ENCODE measurements at regions not wholly inside any gene's neighbourhood (a gene's known extent, or its start where the extent isn't known, plus 50 kb on each side); places are given as distances from the start of the nearest gene placed in this dataset.

- Histone ChIP-seq H3K27me3 (ENCODE audit: control insufficient read depth in 3 of 3, insufficient read depth in 3 of 3, low read depth in 1 of 3, low read length in 3 of 3) (no peaks in the 10 kb centered on the region), H3K36me3 (replicated peaks in 1 of 2; ENCODE audit: control insufficient read depth in 2 of 2, insufficient read depth in 2 of 2, low read length in 2 of 2) (no peaks in the 10 kb centered on the region), H3K4me2 (ENCODE audit: insufficient read depth, low read length, poor library complexity, severe bottlenecking) (no peak overlapping the region), H3K18ac (ENCODE audit: low read length) (no peak overlapping the region), H2AFZ (ENCODE audit: low read length) (no peak overlapping the region), H3K4me3 (ENCODE audit: low read length in 2 of 2) (no peak overlapping the region), H4K8ac (ENCODE audit: low read depth, low read length) (no peak overlapping the region), H3K4me1 (ENCODE audit: control insufficient read depth in 2 of 2, insufficient read depth in 1 of 2, low read depth in 1 of 2, low read length in 2 of 2) (no peaks in the 10 kb centered on the region), H3K14ac (ENCODE audit: low read length) (no peak overlapping the region), H2BK12ac (ENCODE audit: low read length) (no peak overlapping the region), H4K91ac (ENCODE audit: low read depth, low read length, poor library complexity) (no peak overlapping the region), H3K9me3 (replicated peaks in 1 of 2; ENCODE audit: control insufficient read depth in 2 of 2, insufficient read depth in 1 of 2, low read depth in 1 of 2, low read length in 2 of 2) (no peaks in the 10 kb centered on the region), H3K27ac (replicated peaks; ENCODE audit: low read length) (no peak overlapping the region), H2AK5ac (ENCODE audit: low read depth, low read length) (no peak overlapping the region), H3K9ac (ENCODE audit: low read depth, low read length, poor library complexity) (no peak overlapping the region), H3K4ac (ENCODE audit: low read length) (no peak overlapping the region), H3K79me1 (ENCODE audit: low read depth, low read length) (no peaks in the 10 kb centered on the region), H2BK5ac (ENCODE audit: low read length) (no peak overlapping the region), H2BK15ac (ENCODE audit: low read length) (no peak overlapping the region), H2BK120ac (ENCODE audit: low read depth, low read length) (no peak overlapping the region), H3K23ac (ENCODE audit: low read depth, low read length, poor library complexity) (no peak overlapping the region)
- no CpG with 5 or more reads among the region's 8 CpGs for WGBS, 2 donors (ENCODE audit: extremely low coverage in 2 of 2, insufficient read length in 2 of 2, insufficient replicate concordance in 1 of 2)
- DNase-seq (ENCODE audit: low spot score), result no peak
These were observed 357.1 kb upstream of the KCNH8 start for GRCh38 chr3:18791182-18791581.

- Histone ChIP-seq H2AK5ac (ENCODE audit: low read depth, low read length) (no peak overlapping the region), H4K91ac (ENCODE audit: low read depth, low read length, poor library complexity) (no peak overlapping the region), H2BK5ac (ENCODE audit: low read length) (no peak overlapping the region), H3K4me2 (ENCODE audit: insufficient read depth, low read length, poor library complexity, severe bottlenecking) (no peak overlapping the region), H3K27me3 (ENCODE audit: control insufficient read depth in 3 of 3, insufficient read depth in 3 of 3, low read depth in 1 of 3, low read length in 3 of 3) (no peaks in the 10 kb centered on the region), H4K8ac (ENCODE audit: low read depth, low read length) (no peak overlapping the region), H2BK15ac (ENCODE audit: low read length) (no peak overlapping the region), H2BK12ac (ENCODE audit: low read length) (no peak overlapping the region), H3K9ac (ENCODE audit: low read depth, low read length, poor library complexity) (no peak overlapping the region), H3K9me3 (replicated peaks in 1 of 2; ENCODE audit: control insufficient read depth in 2 of 2, insufficient read depth in 1 of 2, low read depth in 1 of 2, low read length in 2 of 2) (no peaks in the 10 kb centered on the region), H2AFZ (ENCODE audit: low read length) (no peak overlapping the region), H2BK120ac (ENCODE audit: low read depth, low read length) (no peak overlapping the region), H3K4me3 (ENCODE audit: low read length in 2 of 2) (no peak overlapping the region), H3K4me1 (ENCODE audit: control insufficient read depth in 2 of 2, insufficient read depth in 1 of 2, low read depth in 1 of 2, low read length in 2 of 2) (no peaks in the 10 kb centered on the region), H3K36me3 (replicated peaks in 1 of 2; ENCODE audit: control insufficient read depth in 2 of 2, insufficient read depth in 2 of 2, low read length in 2 of 2) (no peaks in the 10 kb centered on the region), H3K18ac (ENCODE audit: low read length) (no peak overlapping the region), H3K79me1 (ENCODE audit: low read depth, low read length) (no peaks in the 10 kb centered on the region), H3K4ac (ENCODE audit: low read length) (no peak overlapping the region), H3K14ac (ENCODE audit: low read length) (no peak overlapping the region), H3K27ac (replicated peaks; ENCODE audit: low read length) (no peak overlapping the region), H3K23ac (ENCODE audit: low read depth, low read length, poor library complexity) (no peak overlapping the region)
- WGBS, 2 donors (ENCODE audit: extremely low coverage in 2 of 2, insufficient read length in 2 of 2, insufficient replicate concordance in 1 of 2), result no CpG with 5 or more reads among the region's 2 CpGs
- no peak for DNase-seq (ENCODE audit: low spot score)
These were observed 357.9 kb upstream of the KCNH8 start for GRCh38 chr3:18790384-18790783.

- Histone ChIP-seq H3K9ac (ENCODE audit: low read depth, low read length, poor library complexity) (no peak overlapping the region), H3K23ac (ENCODE audit: low read depth, low read length, poor library complexity) (no peak overlapping the region), H3K4me2 (ENCODE audit: insufficient read depth, low read length, poor library complexity, severe bottlenecking) (no peak overlapping the region), H3K14ac (ENCODE audit: low read length) (no peak overlapping the region), H2AK5ac (ENCODE audit: low read depth, low read length) (no peak overlapping the region), H3K4me1 (ENCODE audit: control insufficient read depth in 2 of 2, insufficient read depth in 1 of 2, low read depth in 1 of 2, low read length in 2 of 2) (no peaks in the 10 kb centered on the region), H3K4ac (ENCODE audit: low read length) (no peak overlapping the region), H4K91ac (ENCODE audit: low read depth, low read length, poor library complexity) (no peak overlapping the region), H3K36me3 (replicated peaks in 1 of 2; ENCODE audit: control insufficient read depth in 2 of 2, insufficient read depth in 2 of 2, low read length in 2 of 2) (no peaks in the 10 kb centered on the region), H3K27ac (replicated peaks; ENCODE audit: low read length) (no peak overlapping the region), H2BK120ac (ENCODE audit: low read depth, low read length) (no peak overlapping the region), H2BK12ac (ENCODE audit: low read length) (no peak overlapping the region), H3K79me1 (ENCODE audit: low read depth, low read length) (no peaks in the 10 kb centered on the region), H3K27me3 (ENCODE audit: control insufficient read depth in 3 of 3, insufficient read depth in 3 of 3, low read depth in 1 of 3, low read length in 3 of 3) (no peaks in the 10 kb centered on the region), H3K18ac (ENCODE audit: low read length) (no peak overlapping the region), H2BK15ac (ENCODE audit: low read length) (no peak overlapping the region), H4K8ac (ENCODE audit: low read depth, low read length) (no peak overlapping the region), H2AFZ (ENCODE audit: low read length) (no peak overlapping the region), H3K4me3 (ENCODE audit: low read length in 2 of 2) (no peak overlapping the region), H3K9me3 (replicated peaks in 1 of 2; ENCODE audit: control insufficient read depth in 2 of 2, insufficient read depth in 1 of 2, low read depth in 1 of 2, low read length in 2 of 2) (no peaks in the 10 kb centered on the region), H2BK5ac (ENCODE audit: low read length) (no peak overlapping the region)
- WGBS, 2 donors (ENCODE audit: extremely low coverage in 2 of 2, insufficient read length in 2 of 2, insufficient replicate concordance in 1 of 2), result no CpG with 5 or more reads among the region's 1 CpG
- DNase-seq (ENCODE audit: low spot score), result no peak
These were observed 358.6 kb upstream of the KCNH8 start for GRCh38 chr3:18789734-18790133.

- H3K9ac ChIP-seq (ENCODE audit: low read depth, low read length, poor library complexity), result no peak overlapping the region
- no peak overlapping the region for H4K8ac ChIP-seq (ENCODE audit: low read depth, low read length)
- no peak overlapping the region for H3K23ac ChIP-seq (ENCODE audit: low read depth, low read length, poor library complexity)
- H3K4me1 ChIP-seq (ENCODE audit: control insufficient read depth in 2 of 2, insufficient read depth in 1 of 2, low read depth in 1 of 2, low read length in 2 of 2), result no peaks in the 10 kb centered on the region
- no peaks in the 10 kb centered on the region for H3K79me1 ChIP-seq (ENCODE audit: low read depth, low read length)
- no peaks in the 10 kb centered on the region for H3K36me3 ChIP-seq (replicated peaks in 1 of 2; ENCODE audit: control insufficient read depth in 2 of 2, insufficient read depth in 2 of 2, low read length in 2 of 2)
- WGBS, 2 donors (ENCODE audit: extremely low coverage in 2 of 2, insufficient read length in 2 of 2, insufficient replicate concordance in 1 of 2), result no CpG with 5 or more reads among the region's 2 CpGs
- H3K9me3 ChIP-seq (replicated peaks in 1 of 2; ENCODE audit: control insufficient read depth in 2 of 2, insufficient read depth in 1 of 2, low read depth in 1 of 2, low read length in 2 of 2), result no peaks in the 10 kb centered on the region
- no peak overlapping the region for H3K4me3 ChIP-seq (ENCODE audit: low read length in 2 of 2)
- H2BK12ac ChIP-seq (ENCODE audit: low read length), result no peak overlapping the region
- H3K14ac ChIP-seq (ENCODE audit: low read length), result no peak overlapping the region
- no peak overlapping the region for H2BK5ac ChIP-seq (ENCODE audit: low read length)
- H2AK5ac ChIP-seq (ENCODE audit: low read depth, low read length), result no peak overlapping the region
- no peak overlapping the region for H2BK15ac ChIP-seq (ENCODE audit: low read length)
- no peak for DNase-seq (ENCODE audit: low spot score)
- H2AFZ ChIP-seq (ENCODE audit: low read length), result no peak overlapping the region
- H3K27ac ChIP-seq (replicated peaks; ENCODE audit: low read length), result no peak overlapping the region
- H3K27me3 ChIP-seq (ENCODE audit: control insufficient read depth in 3 of 3, insufficient read depth in 3 of 3, low read depth in 1 of 3, low read length in 3 of 3), result no peaks in the 10 kb centered on the region
- no peak overlapping the region for H3K4me2 ChIP-seq (ENCODE audit: insufficient read depth, low read length, poor library complexity, severe bottlenecking)
- no peak overlapping the region for H3K4ac ChIP-seq (ENCODE audit: low read length)
- no peak overlapping the region for H4K91ac ChIP-seq (ENCODE audit: low read depth, low read length, poor library complexity)
- no peak overlapping the region for H3K18ac ChIP-seq (ENCODE audit: low read length)
- H2BK120ac ChIP-seq (ENCODE audit: low read depth, low read length), result no peak overlapping the region
These were observed 360.9 kb upstream of the KCNH8 start for GRCh38 chr3:18787441-18787840.

Measured in neuronal stem cell (in vitro differentiated cells).